Ovary (tissue), 3 donors: ENCODE measurements at regions not wholly inside any gene's neighbourhood (a gene's known extent, or its start where the extent isn't known, plus 50 kb on each side); places are given as distances from the start of the nearest gene placed in this dataset.

Source experiments
- EP300 ChIP-seq: sonication (generic); formaldehyde crosslinking; IDR thresholded peaks from one replicate; pipeline ENCODE4 v1.6.1; 2017; ENCODE audit warnings: antibody characterized with exemption
- TF ChIP-seq, protein P1 (sequence below), 3 donors: fragments of 450-650 bp in 2 of 3; fragments of 200-600 bp in 1 of 3; IDR thresholded peaks; one replicate each; pipeline versions ENCODE4 v1.5.1 to v1.8.0; 2016 to 2022; ENCODE audit warnings: antibody characterized with exemption in 3 of 3, mild to moderate bottlenecking in 1 of 3
- donor health status: DM: no; HTN: no; CAD: no.

DNA sequence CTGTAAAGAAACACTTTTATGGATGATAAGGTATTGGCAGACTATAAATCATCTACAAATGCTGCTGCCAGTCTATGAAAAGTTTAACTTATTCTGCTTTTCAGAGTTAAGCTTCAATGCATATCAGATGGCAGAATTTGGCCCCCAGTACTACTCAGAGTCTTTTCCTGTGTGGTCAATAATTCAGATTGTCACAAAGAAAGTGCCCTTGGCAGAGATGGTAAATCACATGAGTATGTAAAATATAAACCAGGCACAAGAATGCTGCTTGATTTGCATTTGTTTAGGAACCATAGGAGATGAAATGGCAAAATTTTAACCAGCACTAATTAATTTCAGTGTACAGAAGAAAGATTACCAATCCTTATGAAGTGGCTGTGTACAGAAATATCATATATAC lies 818.3 kb upstream of the POT1 start:
- TF ChIP-seq, protein P1, sequence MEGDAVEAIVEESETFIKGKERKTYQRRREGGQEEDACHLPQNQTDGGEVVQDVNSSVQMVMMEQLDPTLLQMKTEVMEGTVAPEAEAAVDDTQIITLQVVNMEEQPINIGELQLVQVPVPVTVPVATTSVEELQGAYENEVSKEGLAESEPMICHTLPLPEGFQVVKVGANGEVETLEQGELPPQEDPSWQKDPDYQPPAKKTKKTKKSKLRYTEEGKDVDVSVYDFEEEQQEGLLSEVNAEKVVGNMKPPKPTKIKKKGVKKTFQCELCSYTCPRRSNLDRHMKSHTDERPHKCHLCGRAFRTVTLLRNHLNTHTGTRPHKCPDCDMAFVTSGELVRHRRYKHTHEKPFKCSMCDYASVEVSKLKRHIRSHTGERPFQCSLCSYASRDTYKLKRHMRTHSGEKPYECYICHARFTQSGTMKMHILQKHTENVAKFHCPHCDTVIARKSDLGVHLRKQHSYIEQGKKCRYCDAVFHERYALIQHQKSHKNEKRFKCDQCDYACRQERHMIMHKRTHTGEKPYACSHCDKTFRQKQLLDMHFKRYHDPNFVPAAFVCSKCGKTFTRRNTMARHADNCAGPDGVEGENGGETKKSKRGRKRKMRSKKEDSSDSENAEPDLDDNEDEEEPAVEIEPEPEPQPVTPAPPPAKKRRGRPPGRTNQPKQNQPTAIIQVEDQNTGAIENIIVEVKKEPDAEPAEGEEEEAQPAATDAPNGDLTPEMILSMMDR (IDR thresholded peaks at IDR 0.05), result no peak
- no peak for TF ChIP-seq EP300
